NB4 (cell line): ENCODE measurements at regions not wholly inside any gene's neighbourhood (a gene's known extent, or its start where the extent isn't known, plus 50 kb on each side); places are given as distances from the start of the nearest gene placed in this dataset.

ENCODE experiments used
- DNase-seq: peaks from one replicate; pipeline ENCODE4 v3.0.0; 2010; ENCODE audit warnings: low read depth
- H3K4me3 ChIP-seq: one replicate; pipeline ENCODE4 v1.5.1; 2011; ENCODE audit warnings: mild to moderate bottlenecking, low read depth, low read length, moderate library complexity
- MYC ChIP-seq: IDR thresholded peaks from 2 replicates; pipeline ENCODE4 v1.6.1; 2011; ENCODE audit warnings: low read depth, low read length
- POLR2A ChIP-seq: IDR thresholded peaks from 2 replicates; pipeline ENCODE4 v1.6.1; 2011; ENCODE audit warnings: mild to moderate bottlenecking; ENCODE audit not compliant: insufficient read length; ENCODE audit errors: extremely low read depth
- TF ChIP-seq, protein P1 (sequence below): IDR thresholded peaks from 2 replicates; pipeline ENCODE4 v1.6.1; 2011; ENCODE audit warnings: low read depth, low read length
- TF ChIP-seq, protein P2 (sequence below): IDR thresholded peaks from one replicate; pipeline ENCODE4 v1.5.1; 2012; ENCODE audit warnings: low read depth, low read length

DNA sequence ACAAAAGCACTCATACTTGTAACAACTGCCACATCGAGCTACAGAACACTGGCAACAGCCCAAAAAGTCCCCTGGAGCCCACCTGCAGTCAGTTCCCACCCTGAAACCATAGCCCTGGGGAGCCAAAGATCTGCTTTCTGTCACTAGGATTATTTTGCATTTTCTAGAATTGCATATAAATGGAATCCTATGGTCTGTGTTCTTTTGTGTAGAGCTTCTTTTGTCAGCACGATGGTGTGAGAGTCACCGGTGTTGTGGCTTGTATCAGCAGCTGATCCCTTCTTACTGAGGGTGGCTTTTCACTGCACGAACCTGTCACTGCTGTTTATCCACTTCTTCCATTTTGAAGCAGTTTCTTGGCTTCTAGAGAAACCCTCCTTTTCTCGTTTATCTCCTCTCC, 60.1 kb upstream of the PRR23E start:
- DNase-seq, result no peak
- TF ChIP-seq, protein P1, sequence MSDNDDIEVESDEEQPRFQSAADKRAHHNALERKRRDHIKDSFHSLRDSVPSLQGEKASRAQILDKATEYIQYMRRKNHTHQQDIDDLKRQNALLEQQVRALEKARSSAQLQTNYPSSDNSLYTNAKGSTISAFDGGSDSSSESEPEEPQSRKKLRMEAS, result no peak
- TF ChIP-seq POLR2A (no peak), MYC (no peak)
- TF ChIP-seq, protein P2, sequence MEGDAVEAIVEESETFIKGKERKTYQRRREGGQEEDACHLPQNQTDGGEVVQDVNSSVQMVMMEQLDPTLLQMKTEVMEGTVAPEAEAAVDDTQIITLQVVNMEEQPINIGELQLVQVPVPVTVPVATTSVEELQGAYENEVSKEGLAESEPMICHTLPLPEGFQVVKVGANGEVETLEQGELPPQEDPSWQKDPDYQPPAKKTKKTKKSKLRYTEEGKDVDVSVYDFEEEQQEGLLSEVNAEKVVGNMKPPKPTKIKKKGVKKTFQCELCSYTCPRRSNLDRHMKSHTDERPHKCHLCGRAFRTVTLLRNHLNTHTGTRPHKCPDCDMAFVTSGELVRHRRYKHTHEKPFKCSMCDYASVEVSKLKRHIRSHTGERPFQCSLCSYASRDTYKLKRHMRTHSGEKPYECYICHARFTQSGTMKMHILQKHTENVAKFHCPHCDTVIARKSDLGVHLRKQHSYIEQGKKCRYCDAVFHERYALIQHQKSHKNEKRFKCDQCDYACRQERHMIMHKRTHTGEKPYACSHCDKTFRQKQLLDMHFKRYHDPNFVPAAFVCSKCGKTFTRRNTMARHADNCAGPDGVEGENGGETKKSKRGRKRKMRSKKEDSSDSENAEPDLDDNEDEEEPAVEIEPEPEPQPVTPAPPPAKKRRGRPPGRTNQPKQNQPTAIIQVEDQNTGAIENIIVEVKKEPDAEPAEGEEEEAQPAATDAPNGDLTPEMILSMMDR, result no peak
- no peak overlapping the region for H3K4me3 ChIP-seq

DNA sequence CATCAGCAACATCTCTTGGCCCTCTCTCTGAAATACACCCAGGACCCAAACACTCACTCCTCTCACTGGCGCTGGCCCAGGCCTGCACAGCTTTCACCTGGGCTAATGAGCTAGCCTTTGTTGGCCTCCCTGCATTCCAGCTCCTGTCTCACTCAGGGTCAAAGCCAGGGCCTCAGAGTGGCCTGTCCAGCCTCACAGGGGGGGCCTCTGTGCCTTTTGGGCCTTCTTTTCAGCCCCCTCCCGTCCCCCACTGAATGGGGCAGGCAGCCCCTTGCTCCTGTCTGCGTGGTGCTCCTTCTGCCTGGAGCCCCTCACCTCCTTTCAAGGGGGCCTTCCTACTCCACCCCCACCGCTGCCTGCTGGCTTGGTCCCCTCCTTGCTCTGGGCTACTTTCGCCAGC, 59.0 kb upstream of the PRR23E start:
- no peak for DNase-seq
- no peak overlapping the region for H3K4me3 ChIP-seq
- TF ChIP-seq, protein P1, result no peak
- TF ChIP-seq POLR2A (no peak), MYC (no peak)
- TF ChIP-seq, protein P2, result no peak

DNA sequence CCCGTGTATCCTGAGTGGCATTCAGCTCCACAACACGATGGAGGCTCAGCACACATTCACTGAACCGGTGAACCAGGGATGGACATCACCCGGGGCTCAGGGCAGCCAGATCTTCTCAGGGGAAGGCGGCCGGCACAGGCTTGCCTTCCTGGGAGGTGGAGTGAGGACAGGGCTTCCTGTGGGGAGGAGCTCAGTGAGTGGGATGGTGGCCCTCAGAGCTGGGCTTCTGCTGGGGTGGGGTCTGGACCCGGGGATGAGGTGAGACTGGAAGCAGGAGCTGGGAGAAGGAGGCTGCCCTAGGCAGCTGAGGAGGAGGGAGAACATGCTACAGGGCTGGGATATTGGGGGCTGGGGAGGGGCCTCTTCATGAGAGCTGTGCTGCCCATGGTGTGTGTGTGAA, 58.5 kb upstream of the PRR23E start:
- no peak for DNase-seq
- no peak for TF ChIP-seq MYC
- no peak overlapping the region for H3K4me3 ChIP-seq

DNA sequence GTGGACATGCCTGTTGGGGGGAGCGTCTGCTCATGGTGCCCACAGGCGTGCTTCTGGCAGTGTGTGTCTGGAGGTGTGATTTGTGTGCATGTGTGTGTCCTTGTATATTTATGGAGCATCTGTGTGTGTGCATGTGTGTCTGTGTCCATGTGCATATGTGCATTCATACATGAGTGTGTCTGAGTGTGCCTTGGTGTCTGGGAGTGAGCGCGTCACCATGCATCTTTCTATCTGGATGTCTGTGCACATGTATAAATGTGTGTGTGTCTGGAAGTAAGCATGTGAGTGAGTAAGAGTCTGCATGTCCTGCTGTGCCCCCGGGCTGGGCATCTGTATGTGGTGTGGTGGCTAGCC, 58.1 kb upstream of the PRR23E start:
- no peak overlapping the region for H3K4me3 ChIP-seq
- no peak for DNase-seq

DNA sequence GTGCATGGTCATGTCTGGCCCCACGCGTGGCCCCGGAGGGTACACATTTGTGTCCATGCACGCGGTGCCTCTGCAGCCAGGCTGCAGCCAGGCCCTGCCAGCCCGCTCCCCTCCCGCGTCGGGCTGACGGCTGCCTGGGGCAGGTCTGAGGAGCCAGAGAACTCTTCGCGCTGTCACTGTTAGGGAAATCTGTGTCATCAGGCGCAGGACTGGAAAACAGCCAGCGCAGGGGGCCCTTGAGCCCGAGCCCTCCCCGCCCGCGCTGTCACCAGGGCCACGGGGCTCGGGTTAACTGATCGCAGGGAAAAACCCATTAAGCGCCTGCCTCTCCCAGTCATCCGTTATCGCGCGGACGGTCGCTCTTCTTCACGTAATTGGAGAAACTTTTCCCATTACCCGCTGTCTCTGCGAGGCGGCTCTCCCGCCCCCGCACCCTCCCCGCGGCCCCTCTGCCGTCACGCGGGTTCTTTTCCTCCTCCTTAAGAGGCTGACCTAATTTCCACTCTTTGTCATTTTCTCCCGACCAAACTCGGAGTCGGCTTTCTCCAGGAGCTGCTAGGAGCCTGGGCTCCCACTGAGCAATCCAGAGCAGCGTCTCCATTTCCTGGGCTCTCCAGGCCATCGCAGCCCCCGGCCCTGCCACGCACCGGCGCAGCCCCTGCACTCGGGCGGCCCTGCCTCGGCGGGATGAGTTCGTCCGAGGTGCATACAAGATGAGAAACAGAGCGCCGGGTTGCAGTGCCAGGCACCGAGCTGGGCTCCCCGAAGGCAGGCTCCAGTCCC, 57.5 kb upstream of the PRR23E start:
- TF ChIP-seq POLR2A, result no peak
- TF ChIP-seq, protein P2, result no peak
- TF ChIP-seq, protein P1, result no peak
- TF ChIP-seq MYC, result no peak
- no peak overlapping the region for H3K4me3 ChIP-seq
- DNase-seq, result no peak

More for the DNA sequence above, 58.1 kb upstream of the PRR23E start:
- TF ChIP-seq, protein P1, result no peak
- no peak for TF ChIP-seq POLR2A
- TF ChIP-seq, protein P2, result no peak
- no peak for TF ChIP-seq MYC

DNA sequence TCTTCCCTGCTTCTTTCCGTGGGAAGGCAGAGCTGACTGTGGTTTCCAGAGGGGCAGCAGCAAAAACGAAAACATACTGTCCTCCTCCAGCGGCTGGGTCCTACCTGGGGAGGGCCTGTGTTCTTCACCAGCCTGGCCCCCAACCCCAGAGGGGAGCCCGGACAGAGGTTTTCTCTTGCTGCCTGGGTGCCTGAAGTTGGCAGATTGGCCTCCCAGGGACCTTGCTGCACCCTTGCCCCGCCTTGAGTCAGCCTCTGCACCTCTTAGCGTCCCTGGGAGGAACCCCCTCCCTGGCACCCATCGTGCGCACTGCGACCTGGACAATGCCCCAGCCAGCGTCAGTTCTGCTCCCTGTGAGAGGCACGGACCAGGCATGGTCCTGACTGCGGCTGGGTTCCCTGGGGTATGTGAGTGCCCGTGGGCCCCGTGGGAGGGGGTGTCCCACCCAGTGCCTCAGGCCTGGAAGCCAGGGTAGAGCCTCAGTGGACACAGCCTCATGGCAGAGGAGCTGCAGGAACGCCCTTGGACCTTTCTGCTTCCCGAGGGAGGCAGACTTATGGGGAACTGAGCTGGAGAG, 56.8 kb upstream of the PRR23E start:
- no peak overlapping the region for H3K4me3 ChIP-seq
- TF ChIP-seq POLR2A (no peak), MYC (no peak)
- TF ChIP-seq, protein P2, result no peak
- TF ChIP-seq, protein P1, result no peak
- no peak for DNase-seq
